IMR-90 (cell line): ENCODE measurements at regions not wholly inside any gene's neighbourhood (a gene's known extent, or its start where the extent isn't known, plus 50 kb on each side); places are given as distances from the start of the nearest gene placed in this dataset.

ENCODE experiments used
- ATAC-seq: fragments of 200-7000 bp; cut with Tn5 transposase; 2 replicates; pipeline ENCODE4 v1.9.1; 2020; ENCODE audit warnings: low read depth, mild to moderate bottlenecking, moderate library complexity
- BruUV-seq: library from RNA; stranded (reverse); fragments of 400-500 nt; replicated peaks from 2 replicates; lab custom pipeline; 2021; lab: Mats Ljungman, UMichigan
- CTCF ChIA-PET: fragments of 300-600 bp; formaldehyde crosslinking; extraction: SDS; loops from one replicate; lab custom pipeline; 2021; ENCODE audit warnings: antibody characterized with exemption; lab: Yijun Ruan, JAX
- POLR2A ChIA-PET: fragments of 300-600 bp; sonication (Branson Sonifier 250); formaldehyde crosslinking; loops from one replicate; lab custom pipeline; 2022; ENCODE audit warnings: antibody characterized with exemption; ENCODE audit not compliant: unreplicated experiment; lab: Charles Lee
- DNase-seq: peaks from one replicate; pipeline ENCODE4 v3.0.0; 2013
- H2AFZ ChIP-seq: replicated peaks from 2 replicates; pipeline ENCODE3; 2013; ENCODE audit warnings: low read length, mild to moderate bottlenecking; ENCODE audit not compliant: poor library complexity
- H2AK5ac ChIP-seq: 2 replicates; pipeline ENCODE4 v1.6.1; 2013; ENCODE audit warnings: low read depth, low read length, inconsistent platforms
- H2AK9ac ChIP-seq: replicated peaks from 2 replicates; pipeline ENCODE3; 2013; ENCODE audit warnings: mild to moderate bottlenecking, low read depth, low read length, moderate library complexity; ENCODE audit not compliant: poor library complexity
- H2BK120ac ChIP-seq: 2 replicates; pipeline ENCODE4 v1.6.1; 2013; ENCODE audit warnings: low read depth, low read length, inconsistent platforms
- H2BK15ac ChIP-seq: 3 replicates; pipeline ENCODE4 v1.6.1; 2013; ENCODE audit warnings: low read depth, low read length, inconsistent platforms
- H2BK20ac ChIP-seq: 2 replicates; pipeline ENCODE4 v1.6.1; 2013; ENCODE audit warnings: low read depth, mild to moderate bottlenecking, inconsistent platforms, low read length, moderate library complexity
- H2BK5ac ChIP-seq: 2 replicates; pipeline ENCODE4 v1.6.1; 2013; ENCODE audit warnings: mild to moderate bottlenecking, low read depth, low read length, inconsistent platforms; ENCODE audit not compliant: poor library complexity, severe bottlenecking
- H3K14ac ChIP-seq: replicated peaks from 2 replicates; pipeline ENCODE4 v1.6.1; 2013; ENCODE audit warnings: low read depth, low read length, inconsistent platforms
- H3K18ac ChIP-seq: 2 replicates; pipeline ENCODE4 v1.6.1; 2013; ENCODE audit warnings: low read depth, low read length, control low read depth
- H3K23ac ChIP-seq: 2 replicates; pipeline ENCODE4 v1.6.1; 2013; ENCODE audit warnings: low read depth, low read length, inconsistent platforms
- H3K27ac ChIP-seq: 2 replicates; pipeline ENCODE4 v1.5.1; 2013; ENCODE audit warnings: mild to moderate bottlenecking, control low read depth, low read length; ENCODE audit not compliant: insufficient read depth
- H3K27me3 ChIP-seq: 2 replicates; pipeline ENCODE4 v1.6.1; 2013; ENCODE audit warnings: low read length; ENCODE audit not compliant: control insufficient read depth, insufficient read depth
- H3K36me3 ChIP-seq: 2 replicates; pipeline ENCODE4 v1.6.1; 2013; ENCODE audit warnings: low read length, mixed read lengths; ENCODE audit not compliant: control insufficient read depth, insufficient read depth
- H3K4ac ChIP-seq: 2 replicates; pipeline ENCODE4 v1.6.1; 2013; ENCODE audit warnings: low read depth, low read length, inconsistent platforms
- H3K4me1 ChIP-seq: 2 replicates; pipeline ENCODE4 v1.6.1; 2013; ENCODE audit warnings: low read length, mixed read lengths; ENCODE audit not compliant: control insufficient read depth, insufficient read depth
- H3K4me2 ChIP-seq: 2 replicates; pipeline ENCODE4 v1.6.1; 2013; ENCODE audit warnings: low read depth, mild to moderate bottlenecking, control low read depth, low read length, moderate library complexity
- H3K4me3 ChIP-seq: 2 replicates; pipeline ENCODE4 v1.5.1; 2013; ENCODE audit warnings: low read depth, mild to moderate bottlenecking, control low read depth, low read length, moderate library complexity; ENCODE audit not compliant: insufficient read depth
- H3K56ac ChIP-seq: 2 replicates; pipeline ENCODE4 v1.6.1; 2013; ENCODE audit warnings: low read length, inconsistent platforms; ENCODE audit not compliant: insufficient read depth; ENCODE audit errors: extremely low read depth
- H3K79me1 ChIP-seq, 2 experiments: 2 replicates each; pipeline ENCODE4 v1.6.1; 2013; ENCODE audit warnings: low read length in 2 of 2, inconsistent platforms in 1 of 2, low read depth in 1 of 2
- H3K9ac ChIP-seq: 2 replicates; pipeline ENCODE4 v1.6.1; 2013; ENCODE audit warnings: low read depth, low read length, control low read depth
- H3K9me1 ChIP-seq: 2 replicates; pipeline ENCODE4 v1.6.1; 2013; ENCODE audit warnings: low read length, inconsistent platforms; ENCODE audit not compliant: insufficient read depth
- H3K9me3 ChIP-seq: 2 replicates; pipeline ENCODE4 v1.6.1; 2013; ENCODE audit warnings: low read length; ENCODE audit not compliant: control insufficient read depth, insufficient read depth
- H4K20me1 ChIP-seq: 2 replicates; pipeline ENCODE4 v1.6.1; 2013; ENCODE audit warnings: low read length, inconsistent platforms; ENCODE audit not compliant: insufficient read depth
- H4K5ac ChIP-seq: 2 replicates; pipeline ENCODE4 v1.6.1; 2013; ENCODE audit warnings: mild to moderate bottlenecking, low read depth, low read length, control low read depth
- H4K8ac ChIP-seq, 2 experiments: 2 replicates each; pipeline ENCODE4 v1.6.1; 2013; ENCODE audit warnings: low read depth in 2 of 2, low read length in 2 of 2, control low read depth in 1 of 2, inconsistent platforms in 1 of 2
- H4K91ac ChIP-seq: 2 replicates; pipeline ENCODE4 v1.6.1; 2013; ENCODE audit warnings: low read depth, low read length, inconsistent platforms; ENCODE audit not compliant: insufficient read depth
- BHLHE40 ChIP-seq: fragments of 150-350 bp; IDR thresholded peaks from 2 replicates; pipeline ENCODE4 v1.6.1; 2016; ENCODE audit warnings: mild to moderate bottlenecking, low read depth, low read length
- CEBPB ChIP-seq: IDR thresholded peaks from 2 replicates; pipeline ENCODE4 v1.6.1; 2012; ENCODE audit warnings: low read depth, low read length, improper control_type of control experiment
- CHD1 ChIP-seq: IDR thresholded peaks from 2 replicates; pipeline ENCODE4 v1.6.1; 2012; ENCODE audit warnings: low read depth, low read length, improper control_type of control experiment
- FOS ChIP-seq: fragments of 150-350 bp; IDR thresholded peaks from 2 replicates; pipeline ENCODE4 v1.6.1; 2016; ENCODE audit warnings: low read depth, low read length
- MAFK ChIP-seq: IDR thresholded peaks from 2 replicates; pipeline ENCODE4 v1.6.1; 2012; ENCODE audit warnings: low read depth, low read length, improper control_type of control experiment
- MAZ ChIP-seq: IDR thresholded peaks from 2 replicates; pipeline ENCODE4 v1.6.1; 2012; ENCODE audit warnings: low read depth, mild to moderate bottlenecking, low read length, improper control_type of control experiment, moderate library complexity, borderline replicate concordance
- MXI1 ChIP-seq: IDR thresholded peaks from 2 replicates; pipeline ENCODE4 v1.6.1; 2012; ENCODE audit warnings: low read depth, mild to moderate bottlenecking, low read length, moderate library complexity, borderline replicate concordance
- NFE2L2 ChIP-seq: fragments of 150-350 bp; IDR thresholded peaks from 2 replicates; pipeline ENCODE4 v1.6.1; 2016; ENCODE audit warnings: low read depth, mild to moderate bottlenecking, low read length
- dilution Hi-C: fragments of 300-500 bp; cut with HindIII; formaldehyde crosslinking; loops from one replicate; pipeline ENCODE4 v1.14.3; 2018; ENCODE audit warnings: low sequenced_read_pairs; ENCODE audit not compliant: unreplicated experiment
- in situ Hi-C: fragments of 300-500 bp; cut with MboI; formaldehyde crosslinking; loops from 3 replicates; pipeline ENCODE4 v1.14.3; 2019; ENCODE audit warnings: low sequenced_read_pairs, inconsistent platforms, mixed read lengths
- intact Hi-C: fragments of 100-400 bp; cut with micrococcal nuclease; formaldehyde crosslinking; loops from 2 replicates; pipeline ENCODE4 v1.10.0; 2022
- TF ChIP-seq, protein P1 (sequence below): fragments of 150-350 bp; IDR thresholded peaks from 2 replicates; pipeline ENCODE4 v1.6.1; 2017; ENCODE audit warnings: mild to moderate bottlenecking, antibody characterized with exemption, low read length, low read depth
- TF ChIP-seq, protein P2 (sequence below): conservative IDR thresholded peaks from 2 replicates; pipeline ENCODE4 v1.5.1; 2012; ENCODE audit warnings: mild to moderate bottlenecking, low read depth, low read length, improper control_type of control experiment
- TF ChIP-seq, protein P3 (sequence below): fragments of 150-350 bp; IDR thresholded peaks from 2 replicates; pipeline ENCODE4 v1.6.1; 2016; ENCODE audit warnings: low read depth, mild to moderate bottlenecking, low read length, moderate library complexity, borderline replicate concordance

DNA sequence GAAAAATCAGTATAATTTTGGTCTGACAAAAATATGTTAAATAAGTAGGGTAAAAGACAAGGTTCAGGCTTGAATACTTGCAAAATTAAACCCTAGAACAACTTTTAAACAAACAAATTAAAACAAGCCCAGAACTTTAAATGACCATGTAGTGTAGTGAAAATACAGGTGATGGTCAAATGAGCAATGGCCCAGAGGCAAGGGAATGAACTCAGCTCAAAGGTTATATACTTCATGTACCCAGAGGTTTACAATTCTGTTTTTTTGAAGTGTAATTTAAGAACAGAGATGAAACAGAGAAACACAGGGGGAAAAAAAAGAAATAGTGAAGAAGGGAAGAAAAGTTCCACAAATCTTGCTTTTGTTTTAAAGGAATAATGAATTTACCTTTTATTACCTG, 949.2 kb downstream of the TRHDE start:
- no peak overlapping the region for H2BK5ac ChIP-seq
- intact Hi-C loops, result no loop called here
- BruUV-seq, result no TSS peak
- H3K4me3 ChIP-seq, result no peak overlapping the region
- H3K4ac ChIP-seq, result no peak overlapping the region
- H3K9me3 ChIP-seq, result peaks cover 3% of the 10 kb centered on the region; the same call in 1 of the 2 replicates
- H4K8ac ChIP-seq, result no peak overlapping the region
- H2BK15ac ChIP-seq, result no peak overlapping the region
- H3K14ac ChIP-seq, result no peak overlapping the region
- no peaks in the 10 kb centered on the region for H3K27me3 ChIP-seq
- H3K36me3 ChIP-seq, result no peaks in the 10 kb centered on the region
- H2AK5ac ChIP-seq, result no peak overlapping the region
- H3K9me1 ChIP-seq, result no peaks in the 10 kb centered on the region
- H2AK9ac ChIP-seq, result no peak overlapping the region
- no peak overlapping the region for H3K4me2 ChIP-seq
- no peaks in the 10 kb centered on the region for H3K4me1 ChIP-seq
- no peak overlapping the region for H3K9ac ChIP-seq
- no peak overlapping the region for H3K56ac ChIP-seq
- no peak overlapping the region for H3K23ac ChIP-seq
- ATAC-seq, result no peak
- DNase-seq, result no peak
- no peak overlapping the region for H4K5ac ChIP-seq
- no peak overlapping the region for H2BK20ac ChIP-seq
- TF ChIP-seq CEBPB (no peak), MAFK (no peak), BHLHE40 (no peak), NFE2L2 (no peak), MAZ (no peak), CHD1 (no peak), FOS (no peak), MXI1 (no peak)
- TF ChIP-seq, protein P1, sequence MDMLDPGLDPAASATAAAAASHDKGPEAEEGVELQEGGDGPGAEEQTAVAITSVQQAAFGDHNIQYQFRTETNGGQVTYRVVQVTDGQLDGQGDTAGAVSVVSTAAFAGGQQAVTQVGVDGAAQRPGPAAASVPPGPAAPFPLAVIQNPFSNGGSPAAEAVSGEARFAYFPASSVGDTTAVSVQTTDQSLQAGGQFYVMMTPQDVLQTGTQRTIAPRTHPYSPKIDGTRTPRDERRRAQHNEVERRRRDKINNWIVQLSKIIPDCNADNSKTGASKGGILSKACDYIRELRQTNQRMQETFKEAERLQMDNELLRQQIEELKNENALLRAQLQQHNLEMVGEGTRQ, result no peak
- TF ChIP-seq, protein P2, sequence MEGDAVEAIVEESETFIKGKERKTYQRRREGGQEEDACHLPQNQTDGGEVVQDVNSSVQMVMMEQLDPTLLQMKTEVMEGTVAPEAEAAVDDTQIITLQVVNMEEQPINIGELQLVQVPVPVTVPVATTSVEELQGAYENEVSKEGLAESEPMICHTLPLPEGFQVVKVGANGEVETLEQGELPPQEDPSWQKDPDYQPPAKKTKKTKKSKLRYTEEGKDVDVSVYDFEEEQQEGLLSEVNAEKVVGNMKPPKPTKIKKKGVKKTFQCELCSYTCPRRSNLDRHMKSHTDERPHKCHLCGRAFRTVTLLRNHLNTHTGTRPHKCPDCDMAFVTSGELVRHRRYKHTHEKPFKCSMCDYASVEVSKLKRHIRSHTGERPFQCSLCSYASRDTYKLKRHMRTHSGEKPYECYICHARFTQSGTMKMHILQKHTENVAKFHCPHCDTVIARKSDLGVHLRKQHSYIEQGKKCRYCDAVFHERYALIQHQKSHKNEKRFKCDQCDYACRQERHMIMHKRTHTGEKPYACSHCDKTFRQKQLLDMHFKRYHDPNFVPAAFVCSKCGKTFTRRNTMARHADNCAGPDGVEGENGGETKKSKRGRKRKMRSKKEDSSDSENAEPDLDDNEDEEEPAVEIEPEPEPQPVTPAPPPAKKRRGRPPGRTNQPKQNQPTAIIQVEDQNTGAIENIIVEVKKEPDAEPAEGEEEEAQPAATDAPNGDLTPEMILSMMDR, result no peak
- TF ChIP-seq, protein P3, sequence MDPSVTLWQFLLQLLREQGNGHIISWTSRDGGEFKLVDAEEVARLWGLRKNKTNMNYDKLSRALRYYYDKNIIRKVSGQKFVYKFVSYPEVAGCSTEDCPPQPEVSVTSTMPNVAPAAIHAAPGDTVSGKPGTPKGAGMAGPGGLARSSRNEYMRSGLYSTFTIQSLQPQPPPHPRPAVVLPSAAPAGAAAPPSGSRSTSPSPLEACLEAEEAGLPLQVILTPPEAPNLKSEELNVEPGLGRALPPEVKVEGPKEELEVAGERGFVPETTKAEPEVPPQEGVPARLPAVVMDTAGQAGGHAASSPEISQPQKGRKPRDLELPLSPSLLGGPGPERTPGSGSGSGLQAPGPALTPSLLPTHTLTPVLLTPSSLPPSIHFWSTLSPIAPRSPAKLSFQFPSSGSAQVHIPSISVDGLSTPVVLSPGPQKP, result no peak
- H2AFZ ChIP-seq, result no peak overlapping the region
- H3K27ac ChIP-seq, result no peak overlapping the region
- ChIA-PET CTCF (no interaction called here), POLR2A (no interaction called here)
- in situ Hi-C loops, result no loop called here
- no peaks in the 10 kb centered on the region for H4K20me1 ChIP-seq
- H4K91ac ChIP-seq, result no peak overlapping the region
- H3K18ac ChIP-seq, result no peak overlapping the region
- H3K79me1 ChIP-seq, result no peaks in the 10 kb centered on the region
- no peak overlapping the region for H2BK120ac ChIP-seq
- dilution Hi-C loops, result no loop called here
